PC-9 (cell line): ENCODE measurements at regions not wholly inside any gene's neighbourhood (a gene's known extent, or its start where the extent isn't known, plus 50 kb on each side); places are given as distances from the start of the nearest gene placed in this dataset.

ENCODE experiments used
- BruUV-seq: library from RNA; stranded (reverse); fragments of 400-500 nt; replicated peaks from 2 replicates; lab custom pipeline; 2021; lab: Mats Ljungman, UMichigan
- CTCF ChIA-PET: fragments of 300-600 bp; sonication (Branson Sonifier 250); formaldehyde crosslinking; loops from one replicate; lab custom pipeline; 2022; ENCODE audit warnings: antibody characterized with exemption; lab: Charles Lee
- POLR2A ChIA-PET: fragments of 300-600 bp; sonication (Branson Sonifier 250); formaldehyde crosslinking; loops from one replicate; lab custom pipeline; 2022; ENCODE audit warnings: antibody characterized with exemption; ENCODE audit not compliant: unreplicated experiment; lab: Charles Lee
- DNase-seq, 2 experiments: peaks; one replicate each; pipeline versions ENCODE4 v3.0.0 to v3.0.0-alpha.2; 2015 to 2022; ENCODE audit warnings: mixed read lengths in 1 of 2
- H2AFZ ChIP-seq: fragments of 200-600 bp; sonication (generic); 2 replicates; pipeline ENCODE4 v1.8.1; 2017; ENCODE audit warnings: antibody characterized with exemption
- H3F3A ChIP-seq: fragments of 200-600 bp; sonication (generic); 2 replicates; pipeline ENCODE4 v1.8.1; 2017; ENCODE audit warnings: antibody characterized with exemption, mild to moderate bottlenecking, low read depth; ENCODE audit not compliant: insufficient read depth
- H3K27ac ChIP-seq: fragments of 200-600 bp; sonication (generic); 2 replicates; pipeline ENCODE4 v1.6.1; 2016; ENCODE audit warnings: mixed run types
- H3K27me3 ChIP-seq: fragments of 200-600 bp; sonication (generic); 2 replicates; pipeline ENCODE4 v1.6.1; 2016; ENCODE audit warnings: low read depth, mixed run types; ENCODE audit not compliant: insufficient read depth
- H3K36me3 ChIP-seq: fragments of 200-600 bp; sonication (generic); 2 replicates; pipeline ENCODE4 v1.6.1; 2016; ENCODE audit warnings: low read depth, mixed run types
- H3K4me1 ChIP-seq: fragments of 200-600 bp; sonication (generic); replicated peaks from 2 replicates; pipeline ENCODE4 v1.6.1; 2016; ENCODE audit warnings: mixed run types; ENCODE audit not compliant: insufficient read depth
- H3K4me2 ChIP-seq: fragments of 200-600 bp; sonication (generic); 2 replicates; pipeline ENCODE4 v1.6.1; 2017; ENCODE audit warnings: mixed run types
- H3K4me3 ChIP-seq: fragments of 200-600 bp; sonication (generic); 2 replicates; pipeline ENCODE4 v1.6.1; 2016; ENCODE audit warnings: mixed run types
- H3K79me2 ChIP-seq: fragments of 200-600 bp; sonication (generic); 2 replicates; pipeline ENCODE4 v1.6.1; 2017; ENCODE audit warnings: low read depth, mixed run types
- H3K9me2 ChIP-seq: fragments of 200-600 bp; sonication (generic); 2 replicates; pipeline ENCODE4 v1.8.1; 2017; ENCODE audit warnings: mild to moderate bottlenecking; ENCODE audit not compliant: insufficient read depth
- H3K9me3 ChIP-seq: fragments of 200-600 bp; sonication (generic); 2 replicates; pipeline ENCODE4 v1.8.1; 2016; ENCODE audit warnings: low read depth; ENCODE audit not compliant: insufficient read depth
- H4K20me1 ChIP-seq: fragments of 200-600 bp; sonication (generic); 2 replicates; pipeline ENCODE4 v1.8.1; 2017; ENCODE audit not compliant: insufficient read depth
- CTCF ChIP-seq: fragments of 200-600 bp; sonication (generic); conservative IDR thresholded peaks from 2 replicates; pipeline ENCODE4 v1.6.1; 2017; ENCODE audit warnings: mixed run types, antibody characterized with exemption, mild to moderate bottlenecking, moderate library complexity
- EZH2 ChIP-seq: fragments of 200-600 bp; sonication (generic); IDR thresholded peaks from 2 replicates; pipeline ENCODE4 v1.8.0; 2017; ENCODE audit warnings: antibody characterized with exemption, low read depth
- intact Hi-C: fragments of 100-400 bp; cut with micrococcal nuclease; formaldehyde crosslinking; loops from one replicate; pipeline ENCODE4 v1.10.0; 2022; ENCODE audit not compliant: unreplicated experiment

- BruUV-seq, result no TSS peak
- H3F3A ChIP-seq, result no peaks in the 10 kb centered on the region
- TF ChIP-seq EZH2, result no peak
- TF ChIP-seq CTCF, result no peak
- H3K9me3 ChIP-seq, result peaks cover 5% of the 10 kb centered on the region; the same call in 1 of the 2 replicates
- ChIA-PET CTCF (no interaction called here), POLR2A (no interaction called here)
- no peaks in the 10 kb centered on the region for H3K9me2 ChIP-seq
- no peak overlapping the region for H2AFZ ChIP-seq
- no peak overlapping the region for H3K4me3 ChIP-seq
- H3K27me3 ChIP-seq, result no peaks in the 10 kb centered on the region
- intact Hi-C loops, result no loop called here
- no peak overlapping the region for H3K27ac ChIP-seq
- H3K4me1 ChIP-seq, result no peaks in the 10 kb centered on the region
- no peaks in the 10 kb centered on the region for H3K79me2 ChIP-seq
- H4K20me1 ChIP-seq, result no peaks in the 10 kb centered on the region
- DNase-seq, result no peak
- no peaks in the 10 kb centered on the region for H3K36me3 ChIP-seq
- no peak overlapping the region for H3K4me2 ChIP-seq
Measured at GRCh38 chr20:23264545-23264944, 86.0 kb upstream of the NXT1 start.

- no peak overlapping the region for H3K4me3 ChIP-seq
- H2AFZ ChIP-seq, result no peak overlapping the region
- no peaks in the 10 kb centered on the region for H3K36me3 ChIP-seq
- H4K20me1 ChIP-seq, result no peaks in the 10 kb centered on the region
- no peak for DNase-seq
- no peaks in the 10 kb centered on the region for H3K9me2 ChIP-seq
- ChIA-PET POLR2A (no interaction called here), CTCF (no interaction called here)
- BruUV-seq, result no TSS peak
- no peaks in the 10 kb centered on the region for H3F3A ChIP-seq
- no peaks in the 10 kb centered on the region for H3K9me3 ChIP-seq
- no peak overlapping the region for H3K4me2 ChIP-seq
- peaks cover 7% of the 10 kb centered on the region for H3K4me1 ChIP-seq
- H3K27ac ChIP-seq, result no peak overlapping the region
- H3K79me2 ChIP-seq, result no peaks in the 10 kb centered on the region
- H3K27me3 ChIP-seq, result peaks cover 6% of the 10 kb centered on the region; the same call in 1 of the 2 replicates
- intact Hi-C loops, result no loop called here
- no peak for TF ChIP-seq CTCF
- no peak for TF ChIP-seq EZH2
Measured at GRCh38 chr20:23260181-23260840, 90.3 kb upstream of the NXT1 start.

- no peaks in the 10 kb centered on the region for H3K36me3 ChIP-seq
- peaks cover 7% of the 10 kb centered on the region for H3K4me1 ChIP-seq
- ChIA-PET CTCF (no interaction called here), POLR2A (no interaction called here)
- no peak overlapping the region for H3K27ac ChIP-seq
- no peak overlapping the region for H3K4me2 ChIP-seq
- no peaks in the 10 kb centered on the region for H4K20me1 ChIP-seq
- H3K4me3 ChIP-seq, result no peak overlapping the region
- H3K9me3 ChIP-seq, result no peaks in the 10 kb centered on the region
- H3K9me2 ChIP-seq, result no peaks in the 10 kb centered on the region
- TF ChIP-seq CTCF (no peak), EZH2 (no peak)
- BruUV-seq, result no TSS peak
- no peaks in the 10 kb centered on the region for H3F3A ChIP-seq
- no peak for DNase-seq
- intact Hi-C loops, result no loop called here
- H3K27me3 ChIP-seq, result peaks cover 19% of the 10 kb centered on the region; the same call in 1 of the 2 replicates
- no peaks in the 10 kb centered on the region for H3K79me2 ChIP-seq
- H2AFZ ChIP-seq, result no peak overlapping the region
Measured at GRCh38 chr20:23258747-23259121, 91.9 kb upstream of the NXT1 start.
